CD4-positive, CD25-positive, alpha-beta regulatory T cell (primary cell): ENCODE measurements at regions not wholly inside any gene's neighbourhood (a gene's known extent, or its start where the extent isn't known, plus 50 kb on each side); places are given as distances from the start of the nearest gene placed in this dataset.
A peak's percentile ranks its signal among the peaks of the same experiment; 100 is the strongest.

Source experiments
- ATAC-seq, 2 donors: fragments of 150-1000 bp; cut with Tn5 transposase; one replicate each; pipeline ENCODE4 v1.10.0; 2021; ENCODE audit warnings: low read depth in 2 of 2, moderate number of reproducible peaks in 2 of 2, moderate library complexity in 1 of 2
- DNase-seq, 3 donors: peaks; one replicate each; pipeline versions ENCODE4 v3.0.0 to v3.0.0-alpha.2; 2012 to 2022; ENCODE audit warnings: mixed read lengths in 1 of 3
- H3K27ac ChIP-seq: one replicate; pipeline ENCODE4 v1.7.0; 2013; ENCODE audit warnings: mild to moderate bottlenecking, low read length; ENCODE audit not compliant: insufficient read depth, poor library complexity, severe bottlenecking
- H3K27me3 ChIP-seq: one replicate; pipeline ENCODE4 v1.7.0; 2013; ENCODE audit warnings: low read length; ENCODE audit not compliant: control insufficient read depth, insufficient read depth
- H3K36me3 ChIP-seq: one replicate; pipeline ENCODE4 v1.7.0; 2013; ENCODE audit warnings: mild to moderate bottlenecking, low read length, moderate library complexity; ENCODE audit not compliant: control insufficient read depth, insufficient read depth
- H3K4me1 ChIP-seq: 2 replicates; pipeline ENCODE4 v1.7.0; 2013; ENCODE audit warnings: mild to moderate bottlenecking, low read length; ENCODE audit not compliant: insufficient read depth, control insufficient read depth, poor library complexity, severe bottlenecking
- H3K4me3 ChIP-seq: one replicate; pipeline ENCODE4 v1.7.0; 2013; ENCODE audit warnings: low read depth, mild to moderate bottlenecking, low read length, moderate library complexity
- H3K9me3 ChIP-seq, 2 experiments: 1 replicate in 1 of 2; 2 replicates in 1 of 2; pipeline ENCODE4 v1.7.0; 2013; ENCODE audit warnings: low read length in 2 of 2, mild to moderate bottlenecking in 1 of 2, moderate library complexity in 1 of 2; ENCODE audit not compliant: control insufficient read depth in 2 of 2
- H3K27ac Mint-ChIP-seq, 3 donors: one replicate each; pipeline ENCODE4 v1.8.0; 2020 to 2022; ENCODE audit warnings: mild to moderate bottlenecking in 3 of 3, mixed read lengths in 3 of 3, moderate library complexity in 2 of 3
- H3K27me3 Mint-ChIP-seq: one replicate; pipeline ENCODE4 v1.8.0; 2022; ENCODE audit warnings: mild to moderate bottlenecking, mixed read lengths
- H3K36me3 Mint-ChIP-seq: one replicate; pipeline ENCODE4 v1.8.0; 2020; ENCODE audit warnings: mixed read lengths
- H3K4me1 Mint-ChIP-seq, 4 donors: one replicate each; pipeline ENCODE4 v1.8.0; 2020 to 2022; ENCODE audit warnings: mixed read lengths in 4 of 4, mild to moderate bottlenecking in 1 of 4
- H3K4me3 Mint-ChIP-seq, 4 donors: one replicate each; pipeline ENCODE4 v1.8.0; 2020 to 2022; ENCODE audit warnings: mild to moderate bottlenecking in 4 of 4, mixed read lengths in 4 of 4, moderate library complexity in 3 of 4
- H3K9me3 Mint-ChIP-seq, 7 donors: one replicate each; pipeline ENCODE4 v1.8.0; 2020 to 2022; ENCODE audit warnings: mixed read lengths in 7 of 7, mild to moderate bottlenecking in 3 of 7, moderate library complexity in 2 of 7

- H3K27ac Mint-ChIP-seq: peak overlapping the region in 1 of 3 donors; percentile 6
- Histone ChIP-seq H3K4me3 (no peak overlapping the region), H3K27me3 (no peaks in the 10 kb centered on the region), H3K4me1 (no peaks in the 10 kb centered on the region), H3K36me3 (no peaks in the 10 kb centered on the region), H3K27ac (no peak overlapping the region), H3K9me3 (no peaks in the 10 kb centered on the region)
- no peaks in the 10 kb centered on the region for H3K9me3 Mint-ChIP-seq
- DNase-seq (no peak), ATAC-seq (no peak)
- no peaks in the 10 kb centered on the region for H3K36me3 Mint-ChIP-seq
- H3K4me3 Mint-ChIP-seq: no peak overlapping the region
- peaks cover 5% of the 10 kb centered on the region for H3K27me3 Mint-ChIP-seq
- no peaks in the 10 kb centered on the region for H3K4me1 Mint-ChIP-seq
Measured at GRCh38 chr5:34529581-34530331, 126.4 kb upstream of the RAI14 start.

- H3K27ac ChIP-seq: no peak overlapping the region
- Mint-ChIP-seq H3K4me1 (no peaks in the 10 kb centered on the region), H3K9me3 (no peaks in the 10 kb centered on the region), H3K27me3 (peaks cover 5% of the 10 kb centered on the region), H3K36me3 (no peaks in the 10 kb centered on the region), H3K4me3 (no peak overlapping the region), H3K27ac (no peak overlapping the region)
- H3K36me3 ChIP-seq: no peaks in the 10 kb centered on the region
- H3K4me3 ChIP-seq: no peak overlapping the region
- DNase-seq (no peak), ATAC-seq (no peak)
- H3K9me3 ChIP-seq: no peaks in the 10 kb centered on the region
- peaks cover 3% of the 10 kb centered on the region for H3K27me3 ChIP-seq
- H3K4me1 ChIP-seq: no peaks in the 10 kb centered on the region
Measured at GRCh38 chr5:34530637-34531036, 125.5 kb upstream of the RAI14 start.

GRCh38 chr5:34531751-34532360, 124.3 kb upstream of the RAI14 start:
- H3K9me3 ChIP-seq: no peaks in the 10 kb centered on the region
- no peak for DNase-seq
- peaks cover 3% of the 10 kb centered on the region for H3K27me3 ChIP-seq
- H3K4me1 Mint-ChIP-seq: no peaks in the 10 kb centered on the region
- no peak overlapping the region for H3K4me3 ChIP-seq
- no peaks in the 10 kb centered on the region for H3K36me3 ChIP-seq
- no peak overlapping the region for H3K27ac Mint-ChIP-seq
- H3K27ac ChIP-seq: no peak overlapping the region
- no peaks in the 10 kb centered on the region for H3K36me3 Mint-ChIP-seq
- H3K4me1 ChIP-seq: no peaks in the 10 kb centered on the region
- H3K9me3 Mint-ChIP-seq: no peaks in the 10 kb centered on the region
- H3K27me3 Mint-ChIP-seq: peaks cover 5% of the 10 kb centered on the region
- no peak for ATAC-seq
- H3K4me3 Mint-ChIP-seq: no peak overlapping the region

- Histone ChIP-seq H3K36me3 (no peaks in the 10 kb centered on the region), H3K4me1 (no peaks in the 10 kb centered on the region), H3K27me3 (peaks cover 3% of the 10 kb centered on the region), H3K27ac (no peak overlapping the region), H3K9me3 (no peaks in the 10 kb centered on the region), H3K4me3 (no peak overlapping the region)
- DNase-seq (no peak), ATAC-seq (no peak)
- H3K9me3 Mint-ChIP-seq: no peaks in the 10 kb centered on the region
- H3K27ac Mint-ChIP-seq: no peak overlapping the region
- H3K27me3 Mint-ChIP-seq: peaks cover 12% of the 10 kb centered on the region
- no peaks in the 10 kb centered on the region for H3K4me1 Mint-ChIP-seq
- H3K4me3 Mint-ChIP-seq: no peak overlapping the region
- no peaks in the 10 kb centered on the region for H3K36me3 Mint-ChIP-seq
Measured at GRCh38 chr5:34533582-34534522, 122.3 kb upstream of the RAI14 start.

- H3K27ac ChIP-seq: no peak overlapping the region
- DNase-seq (no peak), ATAC-seq (no peak)
- Mint-ChIP-seq H3K4me1 (no peaks in the 10 kb centered on the region), H3K27me3 (peaks cover 20% of the 10 kb centered on the region), H3K4me3 (no peak overlapping the region), H3K9me3 (peaks cover 0 to 2% (median 0%) of the 10 kb centered on the region in 7 donors), H3K36me3 (no peaks in the 10 kb centered on the region), H3K27ac (no peak overlapping the region)
- H3K27me3 ChIP-seq: peaks cover 5% of the 10 kb centered on the region
- H3K4me1 ChIP-seq: no peaks in the 10 kb centered on the region
- no peak overlapping the region for H3K4me3 ChIP-seq
- H3K9me3 ChIP-seq: no peaks in the 10 kb centered on the region
- H3K36me3 ChIP-seq: no peaks in the 10 kb centered on the region
Measured at GRCh38 chr5:34534523-34535103, 121.5 kb upstream of the RAI14 start.

GRCh38 chr5:34535433-34535832, 120.7 kb upstream of the RAI14 start:
- ATAC-seq: no peak

GRCh38 chr5:34535944-34536623, 120.0 kb upstream of the RAI14 start:
- peaks cover 0 to 2% (median 0%) of the 10 kb centered on the region in 7 donors for H3K9me3 Mint-ChIP-seq
- no peak overlapping the region for H3K4me3 ChIP-seq
- H3K27ac Mint-ChIP-seq: no peak overlapping the region
- H3K9me3 ChIP-seq: no peaks in the 10 kb centered on the region
- peaks cover 26% of the 10 kb centered on the region for H3K27me3 Mint-ChIP-seq
- peaks cover 7% of the 10 kb centered on the region for H3K27me3 ChIP-seq
- H3K36me3 ChIP-seq: no peaks in the 10 kb centered on the region
- no peaks in the 10 kb centered on the region for H3K4me1 ChIP-seq
- ATAC-seq: no peak
- no peak for DNase-seq
- no peak overlapping the region for H3K27ac ChIP-seq
- no peaks in the 10 kb centered on the region for H3K36me3 Mint-ChIP-seq
- no peaks in the 10 kb centered on the region for H3K4me1 Mint-ChIP-seq
- no peak overlapping the region for H3K4me3 Mint-ChIP-seq

More at GRCh38 chr5:34535433-34535832, 120.7 kb upstream of the RAI14 start:
- H3K27ac ChIP-seq: no peak overlapping the region
- no peaks in the 10 kb centered on the region for H3K9me3 ChIP-seq
- no peaks in the 10 kb centered on the region for H3K4me1 ChIP-seq
- H3K27me3 ChIP-seq: peaks cover 7% of the 10 kb centered on the region
- H3K4me3 ChIP-seq: no peak overlapping the region
- no peak for DNase-seq
- Mint-ChIP-seq H3K4me3 (no peak overlapping the region), H3K36me3 (no peaks in the 10 kb centered on the region), H3K9me3 (peaks cover 0 to 2% (median 0%) of the 10 kb centered on the region in 7 donors), H3K4me1 (no peaks in the 10 kb centered on the region), H3K27me3 (peaks cover 24% of the 10 kb centered on the region), H3K27ac (no peak overlapping the region)
- no peaks in the 10 kb centered on the region for H3K36me3 ChIP-seq
